CD4-positive, alpha-beta T cell treated with Interferon alpha-2 for 1 hour (primary cell): ENCODE measurements at regions not wholly inside any gene's neighbourhood (a gene's known extent, or its start where the extent isn't known, plus 50 kb on each side); places are given as distances from the start of the nearest gene placed in this dataset.
"Not testable (repeated sequence)": the region's sequence is repeated elsewhere in the genome, so short reads cannot be mapped to it uniquely, and the experiment has no call there.

Experiments
- DNase-seq, 2 donors: peaks; one replicate each; pipeline ENCODE4 v3.0.0-alpha.2; 2020 to 2022

DNA sequence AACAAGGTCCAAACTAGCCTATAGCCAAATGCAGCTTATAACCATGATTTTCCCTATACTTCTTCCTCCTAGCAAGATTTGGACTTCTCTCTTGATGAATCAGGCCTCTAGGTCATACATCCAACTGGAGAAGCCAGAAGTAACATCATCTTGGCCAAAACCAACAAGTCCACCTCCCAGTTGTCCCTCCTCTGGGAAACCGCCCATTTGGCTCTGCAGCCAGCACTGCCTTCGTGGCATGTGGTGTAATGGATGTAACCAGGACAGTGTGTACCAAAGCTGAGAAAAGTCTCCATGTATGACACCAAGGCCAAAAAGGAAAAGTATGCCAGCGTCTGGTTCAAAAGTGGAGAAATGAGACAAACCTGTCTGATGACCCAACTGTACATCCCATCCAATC, 59.3 kb upstream of the VASH1 start:
- no peak for DNase-seq

DNA sequence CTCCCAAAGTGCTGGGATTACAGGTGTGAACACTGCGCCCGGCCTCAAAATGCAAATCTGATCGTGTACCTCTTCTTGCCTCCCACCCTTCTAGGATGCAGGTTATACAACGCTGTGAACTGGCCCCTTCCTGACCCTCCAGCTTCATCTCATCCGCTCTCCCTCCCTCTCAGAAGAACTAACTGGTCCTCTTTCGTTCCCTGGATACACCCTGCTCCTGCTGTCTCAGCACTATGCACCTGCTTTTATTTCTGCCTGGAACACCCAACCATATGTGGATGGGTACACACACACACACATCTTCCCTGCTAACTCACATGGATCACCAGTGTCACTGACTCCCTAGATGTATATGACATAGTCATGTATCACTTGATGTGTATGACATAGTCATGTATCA, 56.1 kb upstream of the VASH1 start:
- no peak for DNase-seq

DNA sequence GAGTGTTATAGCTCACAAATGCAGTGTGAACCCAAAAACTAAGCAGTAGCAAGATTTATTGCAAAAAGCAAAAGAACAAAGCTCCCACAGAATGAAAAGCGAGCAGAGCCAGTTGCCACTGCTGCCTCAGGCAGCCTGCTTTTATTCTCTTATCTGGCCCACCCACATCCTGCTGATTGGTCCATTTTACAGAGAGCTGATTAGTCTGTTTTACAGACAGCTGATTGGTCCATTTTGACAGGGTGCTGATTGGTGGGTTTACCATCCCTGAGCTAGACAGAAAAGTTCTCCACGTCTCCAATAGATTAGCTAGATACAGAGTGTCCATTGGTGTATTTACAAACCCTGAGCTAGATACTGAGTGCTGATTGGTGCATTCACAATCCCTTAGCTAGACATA, 55.1 kb upstream of the VASH1 start:
- not testable (repeated sequence) for DNase-seq

DNA sequence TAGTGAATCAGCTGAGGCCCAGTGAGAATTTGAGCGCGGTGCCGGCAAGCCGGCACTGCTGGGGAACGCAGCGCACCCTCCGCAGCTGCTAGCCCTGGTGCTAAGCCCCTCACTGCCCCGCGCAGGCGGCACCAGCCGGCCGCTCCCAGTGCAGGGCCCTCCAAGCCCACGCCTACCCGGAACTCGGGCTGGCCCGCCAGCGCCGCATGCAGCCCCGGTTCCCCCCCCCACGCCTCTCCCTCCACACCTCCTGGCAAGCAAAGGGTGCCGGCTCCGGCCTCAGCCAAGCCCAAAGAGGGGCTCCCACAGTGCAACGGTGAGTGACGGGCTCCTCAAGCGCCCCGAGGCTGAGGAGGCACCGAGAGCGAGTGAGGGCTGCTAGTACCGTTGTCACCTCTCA, 54.5 kb upstream of the VASH1 start:
- DNase-seq: no peak

DNA sequence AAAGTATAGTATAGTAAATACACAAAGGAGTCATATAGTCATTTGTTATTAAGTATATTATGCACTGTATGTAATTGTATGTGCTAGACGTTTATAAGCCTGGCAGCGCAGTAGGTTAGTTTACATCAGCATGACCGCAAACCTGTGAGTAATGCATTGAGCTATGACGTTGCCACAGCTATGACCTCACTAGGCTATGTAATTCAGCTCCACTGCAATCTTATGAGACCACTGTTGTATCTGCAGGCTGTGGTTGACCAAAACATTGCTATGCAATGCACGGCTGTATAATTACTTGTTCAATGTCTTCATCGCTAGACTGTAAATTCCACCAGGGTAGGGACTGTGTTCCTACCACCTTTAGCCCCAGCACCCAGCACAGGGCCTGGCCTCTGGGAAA, 53.2 kb upstream of the VASH1 start:
- no peak for DNase-seq

DNA sequence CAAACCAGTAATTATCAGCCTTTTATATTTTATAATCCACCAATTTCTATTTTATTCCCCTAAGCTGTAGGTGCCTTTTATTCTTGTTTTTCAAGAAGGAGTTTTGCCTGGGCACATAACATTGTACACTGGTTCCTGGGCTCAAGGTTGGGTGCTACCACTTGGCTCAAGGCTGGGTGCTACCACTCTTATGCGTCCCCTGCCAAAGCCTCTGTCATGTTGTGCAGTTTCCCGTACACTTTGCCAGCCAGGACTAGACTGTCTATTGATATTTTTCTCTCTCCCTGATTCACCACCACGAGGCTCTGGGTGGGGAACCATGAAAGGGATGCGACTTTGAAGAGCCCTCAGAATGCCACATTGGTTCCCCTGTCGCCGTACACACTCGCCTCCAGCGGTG, 52.5 kb upstream of the VASH1 start:
- no peak for DNase-seq

DNA sequence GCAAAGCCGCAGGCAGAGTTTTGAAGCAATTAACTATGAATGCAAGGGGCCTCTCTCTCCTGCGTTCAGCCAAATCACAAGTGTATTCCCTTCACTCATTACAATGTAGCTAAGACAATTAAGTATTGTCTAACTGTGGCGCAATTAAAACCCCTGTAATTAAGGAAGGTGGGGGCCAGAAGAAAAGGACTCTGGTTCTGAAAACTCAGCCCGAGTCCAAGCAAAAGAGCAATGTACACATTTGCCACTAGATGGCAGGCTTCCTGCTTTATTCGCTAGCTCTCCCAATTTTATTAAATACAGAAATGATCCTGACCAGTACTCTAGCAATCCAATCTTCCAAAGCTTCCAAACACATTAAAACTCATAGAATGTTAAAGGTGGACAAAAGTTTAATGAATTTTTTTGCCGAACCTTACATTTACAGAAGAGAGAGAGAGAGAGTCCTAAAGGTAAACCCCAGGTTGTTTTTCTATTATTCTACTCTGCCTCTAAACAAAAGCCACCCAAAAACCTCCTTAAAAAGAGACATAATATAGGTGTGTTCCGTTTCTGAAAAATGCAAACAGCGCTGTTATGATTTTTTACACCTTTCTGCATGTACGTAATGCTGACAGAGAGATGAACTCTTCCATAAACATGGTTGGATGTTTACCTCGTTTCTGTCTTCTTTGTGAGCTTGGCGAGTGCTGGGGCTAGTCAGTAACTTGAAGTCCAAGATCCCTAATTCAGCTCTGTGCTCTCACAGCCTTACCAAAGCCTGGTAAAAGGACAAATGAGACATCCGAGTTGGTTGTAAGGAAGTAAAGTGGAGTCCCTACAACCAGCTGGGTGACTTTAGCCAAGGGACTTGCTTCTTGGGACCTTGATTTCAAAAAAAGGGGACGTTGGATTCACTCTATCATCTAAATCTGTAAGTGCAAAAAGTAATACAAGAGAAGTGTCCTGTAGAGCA, 50.9 kb upstream of the VASH1 start:
- peak in 1 of 2 donors; percentile 50 for DNase-seq
